Loucy (cell line): ENCODE measurements at regions not wholly inside any gene's neighbourhood (a gene's known extent, or its start where the extent isn't known, plus 50 kb on each side); places are given as distances from the start of the nearest gene placed in this dataset.

Experiments
- H2AFZ ChIP-seq: fragments of 200-600 bp; sonication (generic); 2 replicates; pipeline ENCODE4 v1.6.0; 2016; ENCODE audit warnings: antibody characterized with exemption, mild to moderate bottlenecking, low read length, moderate library complexity
- H3F3A ChIP-seq: fragments of 200-600 bp; 2 replicates; pipeline ENCODE4 v1.6.0; 2016; ENCODE audit warnings: antibody characterized with exemption, low read depth, mild to moderate bottlenecking
- H3K27me3 ChIP-seq: fragments of 200-600 bp; sonication (generic); 2 replicates; pipeline ENCODE4 v1.6.1; 2014; ENCODE audit warnings: low read length, mild to moderate bottlenecking; ENCODE audit not compliant: insufficient read depth, poor library complexity, severe bottlenecking
- H3K36me3 ChIP-seq: fragments of 200-600 bp; sonication (generic); 2 replicates; pipeline ENCODE4 v1.6.1; 2016; ENCODE audit warnings: low read length; ENCODE audit not compliant: insufficient read depth
- H3K4me1 ChIP-seq: fragments of 200-600 bp; sonication (generic); 2 replicates; pipeline ENCODE4 v1.5.1; 2014; ENCODE audit warnings: low read length, mild to moderate bottlenecking; ENCODE audit not compliant: insufficient read depth, poor library complexity, severe bottlenecking
- H3K4me2 ChIP-seq: fragments of 200-600 bp; sonication (generic); 2 replicates; pipeline ENCODE4 v1.6.0; 2014; ENCODE audit warnings: antibody characterized with exemption, low read length, low read depth, mild to moderate bottlenecking; ENCODE audit not compliant: poor library complexity, severe bottlenecking
- H3K4me3 ChIP-seq: fragments of 200-600 bp; sonication (generic); 2 replicates; pipeline ENCODE4 v1.5.1; 2014; ENCODE audit warnings: low read length, mild to moderate bottlenecking, mixed read lengths; ENCODE audit not compliant: poor library complexity, severe bottlenecking
- H3K79me2 ChIP-seq: fragments of 200-600 bp; sonication (generic); 2 replicates; pipeline ENCODE4 v1.6.1; 2014; ENCODE audit warnings: low read length; ENCODE audit not compliant: insufficient read depth
- H3K9ac ChIP-seq: fragments of 200-600 bp; sonication (generic); 2 replicates; pipeline ENCODE4 v1.6.0; 2014; ENCODE audit warnings: mild to moderate bottlenecking, low read depth, low read length, moderate library complexity; ENCODE audit not compliant: poor library complexity, severe bottlenecking
- H3K9me2 ChIP-seq: fragments of 200-600 bp; sonication (generic); replicated peaks from 2 replicates; pipeline ENCODE4 v1.6.1; 2016; ENCODE audit warnings: low read depth, low read length, mixed read lengths
- H3K9me3 ChIP-seq: fragments of 200-600 bp; sonication (generic); 2 replicates; pipeline ENCODE4 v1.6.1; 2014; ENCODE audit warnings: mild to moderate bottlenecking, antibody characterized with exemption, low read length, low read depth; ENCODE audit not compliant: insufficient read depth
- H4K20me1 ChIP-seq: fragments of 200-600 bp; sonication (generic); 2 replicates; pipeline ENCODE4 v1.6.0; 2014; ENCODE audit warnings: antibody characterized with exemption, low read length, mild to moderate bottlenecking; ENCODE audit not compliant: insufficient read depth, poor library complexity, severe bottlenecking
- CTCF ChIP-seq: fragments of 200-600 bp; sonication (generic); conservative IDR thresholded peaks from 2 replicates; pipeline ENCODE4 v1.5.1; 2014; ENCODE audit warnings: mild to moderate bottlenecking, antibody characterized with exemption, low read length
- EZH2phosphoT487 ChIP-seq: fragments of 200-600 bp; IDR thresholded peaks from 2 replicates; pipeline ENCODE4 v1.6.1; 2018; ENCODE audit warnings: antibody characterized with exemption, mild to moderate bottlenecking, moderate library complexity, borderline replicate concordance

- H3K4me3 ChIP-seq = no peak overlapping the region
- H2AFZ ChIP-seq = no peak overlapping the region
- no peak overlapping the region for H3K9ac ChIP-seq
- H3K4me1 ChIP-seq = no peaks in the 10 kb centered on the region
- 0 out of 2 replicates have a peak, but pooled peaks cover 3% of the 10 kb centered on the region for H3K9me3 ChIP-seq
- H3K27me3 ChIP-seq = no peaks in the 10 kb centered on the region
- TF ChIP-seq EZH2phosphoT487 (no peak), CTCF (no peak)
- H3K36me3 ChIP-seq = no peaks in the 10 kb centered on the region
- no peaks in the 10 kb centered on the region for H4K20me1 ChIP-seq
- no peaks in the 10 kb centered on the region for H3K9me2 ChIP-seq
- no peaks in the 10 kb centered on the region for H3F3A ChIP-seq
- no peak overlapping the region for H3K4me2 ChIP-seq
- no peaks in the 10 kb centered on the region for H3K79me2 ChIP-seq
Observed at GRCh38 chr18:40325988-40326387, 1629.0 kb upstream of the PIK3C3 start.

DNA sequence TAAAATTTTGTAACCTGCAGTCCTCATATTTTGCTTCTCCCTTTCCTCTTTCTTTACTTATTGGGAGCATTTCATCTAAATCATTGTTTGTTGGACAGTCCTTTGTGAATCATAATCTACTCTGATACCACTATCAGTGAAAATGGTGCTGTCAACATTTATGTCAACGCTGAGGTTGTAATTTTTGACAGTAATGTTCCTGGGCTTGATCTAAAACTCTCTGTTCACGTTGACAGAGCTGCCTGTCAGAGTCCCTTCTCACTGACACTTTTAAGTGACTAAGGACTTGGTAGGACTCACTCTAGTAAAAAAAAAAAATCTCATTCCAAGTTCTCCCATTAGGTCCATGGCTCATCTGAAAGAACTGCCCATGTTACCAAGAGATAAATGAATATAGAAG lies 1640.8 kb upstream of the PIK3C3 start:
- Histone ChIP-seq H3K9ac (no peak overlapping the region), H3K4me2 (no peak overlapping the region), H4K20me1 (no peaks in the 10 kb centered on the region), H2AFZ (no peak overlapping the region), H3F3A (no peaks in the 10 kb centered on the region), H3K79me2 (no peaks in the 10 kb centered on the region), H3K9me3 (no peaks in the 10 kb centered on the region), H3K4me3 (no peak overlapping the region), H3K27me3 (no peaks in the 10 kb centered on the region), H3K9me2 (no peaks in the 10 kb centered on the region), H3K4me1 (no peaks in the 10 kb centered on the region), H3K36me3 (no peaks in the 10 kb centered on the region)
- TF ChIP-seq CTCF = no peak

DNA sequence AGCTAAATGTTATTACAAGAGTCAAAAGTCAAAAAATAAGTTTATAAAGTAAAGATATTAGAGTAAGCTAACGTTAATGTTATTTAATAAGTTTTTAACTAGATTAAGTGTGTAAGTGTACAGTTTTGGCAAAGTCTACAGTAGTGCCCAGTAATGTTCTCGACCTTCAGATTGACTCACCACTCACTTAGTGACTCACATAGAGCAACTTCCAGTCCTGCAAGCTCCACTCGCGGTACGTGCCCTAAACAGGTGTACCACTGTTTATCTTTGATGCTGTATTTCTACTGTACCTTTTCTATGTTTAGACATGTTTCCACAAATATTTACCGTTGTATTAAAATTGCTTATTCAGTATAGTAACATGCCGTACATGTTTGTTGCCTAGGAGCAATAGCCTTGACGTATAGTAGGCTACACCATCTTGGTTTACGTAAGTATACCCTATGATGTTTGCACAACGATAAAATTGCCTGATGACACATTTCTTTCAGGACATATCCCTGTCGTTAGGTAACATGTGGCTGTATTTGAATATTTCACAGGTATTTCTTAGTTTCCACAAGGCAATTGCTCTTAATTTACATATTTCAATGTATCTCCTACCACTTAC lies 1641.9 kb upstream of the PIK3C3 start:
- no peaks in the 10 kb centered on the region for H3K9me3 ChIP-seq
- H3K4me2 ChIP-seq = no peak overlapping the region
- H3F3A ChIP-seq = no peaks in the 10 kb centered on the region
- H3K4me3 ChIP-seq = no peak overlapping the region
- no peaks in the 10 kb centered on the region for H3K36me3 ChIP-seq
- TF ChIP-seq CTCF (no peak), EZH2phosphoT487 (no peak)
- no peaks in the 10 kb centered on the region for H4K20me1 ChIP-seq
- H3K79me2 ChIP-seq = no peaks in the 10 kb centered on the region
- H3K9ac ChIP-seq = no peak overlapping the region
- H3K27me3 ChIP-seq = no peaks in the 10 kb centered on the region
- H3K4me1 ChIP-seq = no peaks in the 10 kb centered on the region
- no peaks in the 10 kb centered on the region for H3K9me2 ChIP-seq
- no peak overlapping the region for H2AFZ ChIP-seq
